ENCODE measurements at regions not wholly inside any gene's neighbourhood (a gene's known extent, or its start where the extent isn't known, plus 50 kb on each side); places are given as distances from the start of the nearest gene placed in this dataset.
"Not testable (repeated sequence)": the region's sequence is repeated elsewhere in the genome, so short reads cannot be mapped to it uniquely, and the experiment has no call there.

DNA sequence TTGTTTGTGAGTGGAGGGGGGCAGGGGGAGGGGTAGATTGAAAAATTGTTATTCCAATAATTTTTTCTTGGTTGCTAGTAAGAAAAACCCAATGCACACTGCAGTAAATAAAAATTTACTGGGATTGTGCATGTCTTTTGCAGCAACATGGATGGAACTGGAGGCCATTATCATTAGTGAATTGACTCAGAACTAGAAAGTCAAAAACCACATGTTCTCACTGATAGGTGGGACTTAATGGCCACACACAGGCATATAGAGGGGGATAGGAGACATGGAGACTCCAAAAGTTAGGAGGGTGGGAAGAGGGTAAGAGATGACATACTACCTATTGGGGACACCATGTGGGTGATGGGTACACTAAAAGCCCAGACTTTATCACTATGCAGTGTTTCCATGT is 67.2 kb downstream of the BUB3 start:
- DNase-seq (ENCODE audit: extremely low read depth in 1 of 2, low read depth in 1 of 2) = no peak

DNA sequence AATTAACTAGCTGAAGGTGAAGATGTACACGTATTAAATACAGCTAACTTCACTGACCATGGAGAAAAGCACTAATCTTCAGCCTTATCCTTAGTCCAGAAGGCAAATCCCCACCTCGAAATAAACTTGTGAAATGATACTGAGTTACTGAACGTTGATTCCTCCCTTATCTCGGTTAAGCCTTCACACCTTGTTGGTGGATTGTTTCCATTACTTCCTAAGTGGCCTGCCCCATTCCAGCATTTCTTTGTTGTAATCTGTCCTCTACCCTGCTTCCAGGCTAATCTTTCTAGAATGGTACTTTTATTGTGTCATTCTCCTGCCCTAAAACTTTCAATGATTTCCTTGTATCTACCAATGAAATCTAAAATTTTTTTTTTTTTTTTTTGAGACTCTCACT is 68.6 kb downstream of the BUB3 start:
- DNase-seq (ENCODE audit: extremely low read depth in 1 of 2, low read depth in 1 of 2) = no peak

DNA sequence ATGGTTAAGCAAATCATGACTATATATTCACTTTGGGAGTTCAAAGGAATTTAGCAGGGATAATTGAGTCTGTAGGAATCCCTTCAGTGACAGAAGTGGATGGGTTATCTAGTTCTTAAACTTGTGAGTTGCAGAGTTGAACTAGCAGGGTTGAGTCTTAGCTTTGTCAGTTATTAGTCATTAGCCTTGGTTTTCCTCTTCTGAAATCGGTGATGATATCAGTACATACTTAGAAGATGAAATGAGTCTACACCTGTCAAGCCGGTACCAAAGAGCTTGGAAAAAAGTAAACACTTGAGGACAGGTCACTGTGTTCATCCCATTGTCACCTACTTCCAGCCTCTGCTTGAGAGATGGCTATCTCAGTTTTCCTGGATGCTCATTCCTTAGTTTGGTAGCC is 73.5 kb downstream of the BUB3 start:
- no peak for DNase-seq (ENCODE audit: extremely low read depth in 1 of 2, low read depth in 1 of 2)

DNA sequence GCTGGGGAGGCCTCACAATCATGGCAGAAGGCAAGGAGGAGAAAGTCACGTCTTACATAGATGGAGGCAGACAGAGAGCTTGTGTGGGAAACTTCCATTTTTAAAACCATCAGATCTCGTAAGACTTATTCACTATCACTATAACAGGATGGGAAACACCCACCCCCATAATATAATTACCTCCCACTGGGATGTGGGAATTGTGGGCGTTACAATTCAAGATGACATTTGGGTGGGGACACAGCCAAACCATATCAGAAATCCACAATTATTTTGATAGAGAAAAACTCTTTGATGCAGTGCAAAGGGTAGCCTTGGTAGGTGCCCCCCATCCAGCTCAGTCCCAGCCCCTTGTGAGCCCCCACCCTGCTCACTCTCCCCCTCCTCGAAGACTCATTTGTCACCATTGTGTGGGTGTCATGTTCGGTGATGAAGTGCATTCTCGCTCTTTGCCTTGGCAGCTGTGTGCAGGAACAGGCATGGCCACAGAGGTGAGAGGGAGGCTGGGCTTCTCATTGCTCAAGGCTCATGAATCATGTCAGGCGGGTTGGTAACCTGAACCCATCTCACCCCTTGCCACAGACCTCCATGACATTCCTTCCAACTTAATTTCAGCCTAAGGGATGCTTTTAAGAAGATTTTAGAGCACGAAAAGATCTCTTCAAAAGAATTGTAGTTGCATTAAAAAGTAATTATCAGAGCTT is 75.9 kb downstream of the BUB3 start:
- DNase-seq (ENCODE audit: extremely low read depth in 1 of 2, low read depth in 1 of 2) = no peak

DNA sequence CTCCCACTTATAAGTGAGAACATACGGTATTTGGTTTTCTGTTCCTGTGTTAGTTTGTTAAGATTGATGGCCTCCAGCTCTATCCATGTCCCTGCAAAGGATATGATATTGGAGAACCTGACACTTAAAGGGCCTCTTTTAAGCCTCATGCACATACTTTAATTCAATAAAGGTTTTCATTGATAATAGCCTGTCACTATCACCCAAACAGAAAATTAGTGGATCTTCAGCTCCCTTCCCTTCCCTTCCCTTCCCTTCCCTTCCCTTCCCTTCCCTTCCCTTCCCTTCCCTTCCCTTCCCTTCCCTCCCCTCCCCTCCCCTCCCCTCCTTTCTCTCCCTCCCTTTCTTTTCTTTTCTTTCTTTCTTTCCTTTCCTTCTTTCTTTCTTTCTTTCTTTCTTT is 78.7 kb downstream of the BUB3 start:
- DNase-seq (ENCODE audit: extremely low read depth in 1 of 2, low read depth in 1 of 2) = not testable (repeated sequence)

DNA sequence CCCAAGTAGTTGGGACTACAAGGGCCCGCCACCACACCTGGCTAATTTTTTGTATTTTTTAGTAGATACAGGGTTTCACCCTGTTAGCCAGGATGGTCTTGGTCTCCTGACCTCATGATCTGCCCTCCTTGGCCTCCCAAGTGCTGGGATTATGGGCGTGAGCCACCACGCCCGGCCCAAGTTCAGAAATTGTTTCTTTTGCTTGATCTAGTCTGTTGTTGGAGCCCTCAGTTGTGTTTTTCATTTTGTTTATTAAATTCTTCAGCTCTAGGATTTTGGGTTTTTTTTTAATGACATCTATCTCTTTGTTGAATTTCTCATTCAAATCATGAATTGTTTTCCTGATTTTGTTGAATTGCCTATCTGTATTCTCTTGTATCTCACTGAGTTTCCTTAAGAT is 80.8 kb downstream of the BUB3 start:
- not testable (repeated sequence) for DNase-seq (ENCODE audit: extremely low read depth in 1 of 2, low read depth in 1 of 2)

DNA sequence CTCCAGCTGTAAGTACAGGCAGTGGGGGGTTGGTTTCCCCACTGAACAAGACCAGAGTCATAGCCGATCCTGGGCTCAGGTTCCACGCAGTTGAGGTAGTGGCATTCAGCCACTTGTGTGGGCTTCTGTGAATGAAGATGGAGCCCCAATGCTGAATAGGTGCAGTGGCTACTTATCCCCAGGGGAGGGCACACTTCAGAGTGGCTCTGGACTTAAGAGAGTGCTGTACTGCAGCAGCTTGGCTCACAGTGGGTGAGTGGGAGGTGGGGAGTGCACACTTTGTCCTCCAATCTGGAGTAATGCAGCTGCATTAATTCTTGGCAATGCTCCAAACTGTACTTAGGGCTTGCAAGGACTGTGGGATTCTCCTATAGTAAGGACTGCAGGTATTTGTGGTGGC is 81.9 kb downstream of the BUB3 start:
- no peak for DNase-seq (ENCODE audit: extremely low read depth in 1 of 2, low read depth in 1 of 2)

DNA sequence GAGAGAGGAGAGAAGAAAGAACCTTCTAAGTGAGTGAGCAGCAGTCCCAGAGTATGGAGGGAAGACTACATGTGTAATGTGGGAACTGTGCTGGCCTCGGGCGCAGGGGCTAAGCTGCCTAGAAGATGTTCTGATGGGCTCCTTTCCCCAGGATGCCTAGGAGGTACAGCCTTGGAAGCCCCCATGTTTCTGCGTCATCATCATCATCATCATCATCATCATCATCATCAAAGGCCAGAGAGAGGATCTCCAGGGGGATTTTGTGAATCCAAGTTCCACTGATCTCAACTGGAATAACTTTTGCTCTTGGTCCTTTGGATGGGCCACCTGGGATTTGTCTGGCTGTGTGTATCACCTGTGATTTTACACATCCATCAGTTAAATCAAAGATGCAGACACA is 86.0 kb downstream of the BUB3 start:
- no peak for DNase-seq (ENCODE audit: extremely low read depth in 1 of 2, low read depth in 1 of 2)

DNA sequence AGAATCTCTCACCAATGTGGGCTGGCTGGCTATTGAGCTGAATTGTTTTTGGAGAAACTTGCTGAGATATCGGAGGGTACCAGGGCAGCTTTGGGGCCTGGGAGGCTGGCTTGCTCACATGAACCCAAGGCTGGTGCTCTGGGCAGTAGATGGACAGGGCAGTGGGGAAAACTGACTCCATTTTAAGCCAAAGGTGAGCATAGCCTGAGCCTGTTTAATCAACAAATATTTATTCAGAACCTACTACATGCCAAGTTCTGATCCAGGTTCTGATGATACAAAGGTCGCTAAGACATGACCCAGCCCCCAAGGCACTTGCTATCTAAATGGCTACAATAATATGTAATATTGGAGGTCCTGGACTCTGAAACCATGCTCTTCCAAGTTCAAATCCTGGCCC is 86.6 kb downstream of the BUB3 start:
- no peak for DNase-seq (ENCODE audit: extremely low read depth in 1 of 2, low read depth in 1 of 2)

DNA sequence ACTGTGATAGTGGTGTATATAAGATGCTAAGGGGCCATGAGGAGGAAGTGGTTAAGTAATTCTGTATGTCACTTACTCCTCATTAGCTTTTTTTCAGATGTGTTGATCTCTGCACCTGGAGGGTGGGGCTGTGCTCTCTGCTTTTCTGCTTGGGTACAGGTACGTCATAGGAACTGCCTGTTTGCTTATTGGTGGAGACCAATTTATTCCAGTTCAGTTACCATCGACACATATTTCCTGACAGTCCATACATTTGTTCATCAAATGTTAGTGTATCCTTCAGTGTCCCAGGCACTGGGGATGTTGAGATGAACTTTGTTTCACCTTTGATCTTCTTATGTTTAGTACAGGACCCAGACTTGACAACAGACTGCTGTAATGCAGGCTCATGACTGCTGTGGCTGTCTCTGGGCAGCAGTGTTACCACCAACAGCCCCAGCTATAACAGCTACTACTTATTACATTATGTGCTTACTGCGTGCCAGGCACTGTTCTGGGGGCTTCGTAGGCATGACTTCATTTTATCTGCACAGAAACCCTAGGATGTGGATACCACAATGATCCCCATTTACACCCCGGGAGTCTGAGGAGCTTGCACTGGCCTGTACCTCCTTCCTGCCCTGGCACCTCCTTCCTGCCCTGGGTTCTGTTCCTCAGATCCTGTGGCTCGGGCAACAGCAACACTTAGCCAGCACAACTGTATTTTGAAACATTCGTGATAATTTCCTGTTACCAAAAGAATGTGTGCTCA is 87.4 kb downstream of the BUB3 start:
- DNase-seq (ENCODE audit: extremely low read depth in 1 of 2, low read depth in 1 of 2) = no peak

DNA sequence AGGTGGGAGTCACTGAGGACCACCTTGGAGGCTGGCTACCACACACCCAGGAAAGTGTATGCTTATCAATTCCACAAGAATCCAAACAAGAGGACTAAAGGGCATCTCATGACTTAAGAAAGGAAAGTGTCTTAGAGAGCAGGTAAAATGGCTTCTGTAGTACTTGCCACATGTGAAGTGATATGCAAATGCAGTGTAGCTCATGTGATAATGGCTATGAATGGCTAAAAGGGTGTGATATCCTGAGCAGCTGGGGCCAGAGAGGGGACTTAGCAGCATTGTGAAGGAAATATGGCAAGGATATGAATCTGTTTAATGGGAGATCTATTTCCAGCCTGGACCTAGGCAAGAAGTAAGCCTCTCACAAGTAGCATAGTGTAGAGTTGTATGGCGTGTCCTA is 90.5 kb downstream of the BUB3 start:
- no peak for DNase-seq (ENCODE audit: extremely low read depth in 1 of 2, low read depth in 1 of 2)

DNA sequence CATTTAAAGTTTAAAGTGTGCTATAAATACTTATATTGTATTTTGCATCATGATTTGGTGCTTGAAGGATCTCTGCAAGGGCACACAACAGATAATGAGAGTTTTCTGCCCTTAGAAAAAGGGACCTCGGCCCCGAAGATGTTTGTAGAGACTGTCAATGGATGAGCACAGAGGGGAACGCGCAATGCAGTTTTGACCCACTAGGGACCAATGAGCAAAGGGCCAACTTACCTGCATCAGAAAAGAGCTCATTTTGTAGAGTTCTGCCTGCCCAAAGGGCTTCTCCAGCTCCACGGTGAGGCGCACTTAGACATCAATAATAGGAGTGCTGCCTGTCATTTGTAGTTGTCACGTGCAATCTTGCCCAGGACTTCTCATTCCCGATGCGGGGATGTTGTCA is 91.1 kb downstream of the BUB3 start:
- no peak for DNase-seq (ENCODE audit: extremely low read depth in 1 of 2, low read depth in 1 of 2)

DNA sequence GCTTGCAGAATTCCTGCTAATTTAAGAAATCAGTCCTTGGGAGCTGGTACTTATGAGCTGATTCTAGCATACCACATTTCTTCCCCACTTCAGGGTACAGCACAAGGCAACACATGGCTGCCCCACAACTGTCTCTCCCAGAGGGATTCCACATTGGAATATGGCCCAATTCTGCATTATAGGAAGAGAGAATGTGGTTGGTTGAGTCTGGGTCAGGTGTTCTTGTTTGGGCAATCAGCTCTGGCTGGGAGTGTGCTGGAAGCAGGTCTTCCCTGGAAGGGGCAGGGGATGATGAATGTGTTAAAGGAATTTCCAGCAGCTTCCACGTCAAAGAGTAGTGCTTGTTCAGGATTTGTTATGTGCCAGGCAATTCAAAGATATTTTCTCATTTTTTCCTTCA is 95.7 kb downstream of the BUB3 start:
- DNase-seq (ENCODE audit: extremely low read depth in 1 of 2, low read depth in 1 of 2) = no peak

DNA sequence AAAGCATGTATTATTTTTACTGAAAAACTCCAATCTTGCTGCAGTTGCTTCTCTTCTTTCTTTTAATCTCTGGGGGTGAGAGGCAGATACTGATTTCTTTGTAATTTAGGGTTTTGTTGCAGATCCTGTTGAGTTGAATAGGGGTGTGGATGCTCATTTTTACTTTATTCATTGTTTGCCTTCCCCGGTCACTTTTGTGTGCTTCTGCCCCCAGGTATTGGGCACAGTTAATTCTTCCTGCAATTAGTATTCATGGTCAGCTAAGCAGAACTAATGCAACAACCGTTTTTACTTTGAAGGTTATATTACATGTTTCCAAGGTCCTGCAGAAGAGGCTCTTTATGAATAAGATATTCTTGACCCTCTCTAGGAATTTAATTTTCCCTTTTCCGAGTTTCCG is 96.4 kb downstream of the BUB3 start:
- DNase-seq (ENCODE audit: extremely low read depth in 1 of 2, low read depth in 1 of 2) = no peak

DNA sequence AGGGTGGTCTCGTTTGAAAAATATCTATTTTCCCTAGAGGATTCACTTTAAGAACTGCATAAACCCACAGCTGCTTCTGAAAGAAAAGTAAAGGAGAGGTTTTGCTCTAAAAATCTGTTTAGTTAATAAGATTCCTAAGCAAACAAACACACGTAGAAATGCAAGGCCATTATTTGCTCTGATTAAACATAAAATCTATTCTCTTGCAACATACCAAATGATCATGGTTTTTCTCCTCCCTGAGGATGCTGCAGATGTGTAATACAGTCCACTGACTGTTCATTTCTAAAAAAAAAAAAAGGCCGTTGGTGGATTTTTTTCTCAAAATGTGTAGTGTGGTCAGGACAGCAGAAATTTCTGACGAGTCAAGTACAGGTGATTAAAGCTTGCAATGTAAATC is 98.6 kb downstream of the BUB3 start:
- DNase-seq (ENCODE audit: extremely low read depth in 1 of 2, low read depth in 1 of 2) = no peak

DNA sequence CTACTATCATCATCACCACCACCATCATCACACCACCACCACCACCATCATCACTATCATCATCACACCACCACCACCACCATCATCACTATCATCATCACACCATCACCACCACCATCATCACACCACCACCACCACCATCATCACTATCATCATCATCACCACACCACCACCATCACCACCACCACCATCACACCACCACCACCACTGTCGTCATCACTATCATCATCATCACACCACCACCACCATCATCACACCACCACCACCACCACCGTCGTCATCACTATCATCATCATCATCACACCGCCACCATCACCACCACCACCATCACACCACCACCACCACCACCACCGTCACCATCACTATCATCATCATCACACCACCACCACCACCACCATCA is 100.1 kb downstream of the BUB3 start:
- not testable (repeated sequence) for DNase-seq (ENCODE audit: extremely low read depth in 1 of 2, low read depth in 1 of 2)

DNA sequence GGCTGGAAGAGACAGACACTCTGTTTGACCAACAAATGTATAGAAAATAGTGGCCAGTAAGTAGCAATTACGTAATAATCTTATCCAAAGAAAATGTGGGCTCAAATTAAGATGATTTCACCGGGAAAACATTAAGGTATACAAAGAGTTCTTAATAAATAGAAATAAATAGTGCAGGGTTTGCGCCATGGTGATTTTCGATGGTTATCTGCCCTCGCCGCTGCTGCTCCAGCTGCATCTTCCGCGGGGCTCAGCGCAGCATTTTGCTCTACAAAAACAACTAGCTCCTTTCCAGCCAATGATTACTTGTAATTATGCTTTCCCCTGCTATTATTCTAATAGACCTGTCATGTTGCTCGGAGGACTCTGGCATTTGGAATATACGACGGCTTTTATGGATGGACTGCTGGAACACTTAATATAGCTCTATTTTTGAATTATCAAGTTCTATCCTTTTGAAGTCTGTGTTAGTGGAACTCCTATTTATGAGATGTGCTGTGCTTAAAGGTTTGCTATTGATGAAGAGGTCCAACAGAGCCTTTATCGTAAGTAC is 103.8 kb downstream of the BUB3 start:
- DNase-seq (ENCODE audit: extremely low read depth in 1 of 2, low read depth in 1 of 2) = no peak

DNA sequence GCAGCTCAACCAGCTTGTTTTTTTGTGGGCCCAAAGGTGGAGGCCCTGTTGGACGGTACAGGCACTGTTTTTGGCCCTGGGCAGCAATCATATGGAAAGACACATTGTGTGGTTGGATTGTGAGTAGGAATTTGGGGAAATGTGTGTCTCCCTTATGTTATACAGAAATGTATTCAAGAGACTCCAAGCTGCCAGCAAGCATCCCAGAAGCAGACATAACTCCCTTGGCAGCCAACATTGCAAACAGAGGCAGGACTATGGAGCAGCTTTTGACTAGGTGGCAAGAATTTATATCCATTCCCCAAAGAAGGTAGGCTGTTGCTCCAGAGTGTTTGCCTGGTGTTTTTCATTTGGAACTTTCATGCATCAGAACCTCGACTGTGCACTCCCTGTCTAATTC is 104.9 kb downstream of the BUB3 start:
- no peak for DNase-seq (ENCODE audit: extremely low read depth in 1 of 2, low read depth in 1 of 2)

DNA sequence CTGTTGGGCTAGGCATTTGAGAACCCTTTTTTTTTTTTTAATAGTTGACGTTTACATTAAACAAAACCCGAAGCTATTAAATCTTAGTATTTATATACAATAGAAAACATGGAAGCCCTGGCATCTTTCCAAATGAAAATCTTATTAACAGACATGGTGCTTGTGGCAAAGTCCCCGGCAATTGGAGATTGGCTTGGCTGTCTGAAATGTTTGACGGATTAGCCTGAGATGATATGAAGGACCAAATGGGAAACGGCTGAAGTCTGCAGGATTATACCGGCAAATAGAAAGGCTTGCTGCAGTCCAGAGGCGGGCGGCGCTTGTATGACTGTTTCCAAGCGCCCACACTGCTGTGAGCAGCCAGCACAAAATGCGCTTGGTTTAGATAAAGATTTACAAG is 105.6 kb downstream of the BUB3 start:
- DNase-seq (ENCODE audit: extremely low read depth in 1 of 2, low read depth in 1 of 2) = no peak

DNA sequence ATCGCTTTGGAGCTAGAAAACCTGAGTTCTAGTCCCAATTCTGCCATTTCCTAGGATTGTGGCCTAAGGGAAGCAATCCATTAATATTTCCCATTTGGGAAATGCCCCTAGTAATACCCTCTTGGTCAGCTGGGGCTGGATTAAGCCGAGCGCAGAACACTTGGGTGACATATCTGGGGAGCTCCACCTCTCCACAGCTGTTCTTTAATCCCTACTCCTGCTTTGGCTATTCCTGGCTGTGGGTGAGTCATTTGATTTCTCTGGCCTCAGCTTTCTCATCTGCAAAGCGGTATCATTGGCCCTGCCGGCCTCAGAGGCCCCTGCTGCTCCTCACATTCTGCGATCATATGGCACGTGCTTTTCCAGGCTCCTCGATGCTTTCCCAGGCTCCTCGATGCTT is 108.3 kb downstream of the BUB3 start:
- no peak for DNase-seq (ENCODE audit: extremely low read depth in 1 of 2, low read depth in 1 of 2)

DNA sequence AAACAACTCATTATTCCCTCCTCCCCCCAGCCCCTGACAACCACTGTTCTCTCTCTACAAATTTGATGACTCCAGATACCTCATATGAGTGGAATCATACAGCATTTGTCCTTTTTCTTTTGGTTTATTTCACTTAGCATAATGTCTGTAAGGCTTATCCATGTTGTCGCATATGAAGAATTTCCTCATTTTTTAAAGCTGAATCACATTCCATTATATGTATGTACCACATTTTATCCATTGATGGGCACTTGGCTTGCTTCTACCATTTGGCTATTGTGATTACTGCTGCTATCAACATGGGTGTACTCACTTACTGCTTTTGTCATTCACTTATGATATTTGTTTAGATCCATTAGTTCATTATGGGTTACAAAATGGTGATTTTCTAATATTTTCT is 112.8 kb downstream of the BUB3 start:
- no peak for DNase-seq (ENCODE audit: extremely low read depth in 1 of 2, low read depth in 1 of 2)

DNA sequence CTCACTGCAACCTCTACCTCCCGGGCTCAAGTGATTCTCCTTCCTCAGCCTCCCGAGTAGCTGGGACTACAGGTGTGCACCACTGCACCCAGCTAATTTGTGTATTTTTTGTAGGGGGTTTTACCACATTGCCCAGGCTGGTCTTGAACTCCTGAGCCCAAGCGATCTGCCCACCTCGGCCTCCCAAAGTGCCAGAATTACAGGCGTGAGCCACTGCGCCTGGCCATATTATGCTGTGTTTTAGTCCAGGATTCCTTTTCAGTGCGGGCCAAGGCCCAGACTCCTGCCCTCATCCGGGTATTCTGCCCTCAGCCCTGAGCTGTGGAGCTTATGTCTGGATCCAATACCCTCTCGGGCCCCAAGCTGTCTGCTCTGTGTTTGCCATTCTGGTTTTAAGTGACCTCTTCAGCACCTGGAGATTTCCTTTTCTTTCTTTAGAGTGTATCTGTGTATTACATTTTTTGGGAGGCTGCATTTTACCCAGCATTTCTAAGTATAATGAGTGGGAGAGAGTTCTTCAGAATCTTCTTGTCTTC is 114.9 kb downstream of the BUB3 start:
- no peak for DNase-seq (ENCODE audit: extremely low read depth in 1 of 2, low read depth in 1 of 2)
